ENCODE measurements at regions not wholly inside any gene's neighbourhood (a gene's known extent, or its start where the extent isn't known, plus 50 kb on each side); places are given as distances from the start of the nearest gene placed in this dataset.
"Not testable (repeated sequence)": the region's sequence is repeated elsewhere in the genome, so short reads cannot be mapped to it uniquely, and the experiment has no call there.

GRCh38 chr1:18571275-18571674, 59.4 kb upstream of the PAX7 start:
- POLR2A ChIA-PET = no interaction called here
- no peak for ATAC-seq (ENCODE audit: low read depth)
- Mint-ChIP-seq H3K4me3 (no peak overlapping the region), H3K27ac (no peak overlapping the region), H3K27me3 (peaks cover under 1% of the 10 kb centered on the region), H3K4me1 (peaks cover 4% of the 10 kb centered on the region), H3K36me3 (no peaks in the 10 kb centered on the region), H3K9me3 (no peaks in the 10 kb centered on the region)
- DNase-seq = no peak

- Mint-ChIP-seq H3K36me3 (no peaks in the 10 kb centered on the region), H3K27me3 (peaks cover 2% of the 10 kb centered on the region), H3K9me3 (no peaks in the 10 kb centered on the region), H3K4me3 (no peak overlapping the region), H3K4me1 (peaks cover 4% of the 10 kb centered on the region), H3K27ac (no peak overlapping the region)
- POLR2A ChIA-PET = no interaction called here
- no peak for DNase-seq
- ATAC-seq (ENCODE audit: low read depth) = no peak
Observed at GRCh38 chr1:18572022-18572880, 58.4 kb upstream of the PAX7 start.

GRCh38 chr1:18573170-18573569, 57.5 kb upstream of the PAX7 start:
- H3K4me1 Mint-ChIP-seq = peaks cover 4% of the 10 kb centered on the region
- H3K9me3 Mint-ChIP-seq = no peaks in the 10 kb centered on the region
- no peak overlapping the region for H3K27ac Mint-ChIP-seq
- DNase-seq = no peak
- H3K4me3 Mint-ChIP-seq = no peak overlapping the region
- POLR2A ChIA-PET = no interaction called here
- H3K36me3 Mint-ChIP-seq = no peaks in the 10 kb centered on the region
- H3K27me3 Mint-ChIP-seq = peaks cover 2% of the 10 kb centered on the region
- ATAC-seq (ENCODE audit: low read depth) = no peak

GRCh38 chr1:18574754-18575153, 55.9 kb upstream of the PAX7 start:
- DNase-seq (no peak), ATAC-seq (ENCODE audit: low read depth) (no peak)
- Mint-ChIP-seq H3K4me1 (peaks cover 4% of the 10 kb centered on the region), H3K27me3 (peaks cover 2% of the 10 kb centered on the region), H3K9me3 (no peaks in the 10 kb centered on the region), H3K36me3 (no peaks in the 10 kb centered on the region), H3K27ac (no peak overlapping the region), H3K4me3 (no peak overlapping the region)
- POLR2A ChIA-PET = interaction anchor here (0.7 kb wide), 1 partner anchor 43 kb away, joined by 4 read pairs; no protein-coding TSS in a partner anchor

- peaks cover 5% of the 10 kb centered on the region for H3K27me3 Mint-ChIP-seq
- peaks cover 4% of the 10 kb centered on the region for H3K4me1 Mint-ChIP-seq
- ATAC-seq (ENCODE audit: low read depth) (no peak), DNase-seq (peak; percentile 61)
- no peaks in the 10 kb centered on the region for H3K9me3 Mint-ChIP-seq
- POLR2A ChIA-PET = no interaction called here
- H3K4me3 Mint-ChIP-seq = no peak overlapping the region
- H3K27ac Mint-ChIP-seq = no peak overlapping the region
- H3K36me3 Mint-ChIP-seq = no peaks in the 10 kb centered on the region
Observed at GRCh38 chr1:18575620-18576019, 55.0 kb upstream of the PAX7 start.

- no peak overlapping the region for H3K4me3 Mint-ChIP-seq
- POLR2A ChIA-PET = no interaction called here
- peaks cover 3% of the 10 kb centered on the region for H3K4me1 Mint-ChIP-seq
- DNase-seq (no peak), ATAC-seq (ENCODE audit: low read depth) (no peak)
- no peaks in the 10 kb centered on the region for H3K9me3 Mint-ChIP-seq
- H3K36me3 Mint-ChIP-seq = no peaks in the 10 kb centered on the region
- H3K27me3 Mint-ChIP-seq = peaks cover 7% of the 10 kb centered on the region
- no peak overlapping the region for H3K27ac Mint-ChIP-seq
Observed at GRCh38 chr1:18578271-18578670, 52.4 kb upstream of the PAX7 start.

GRCh38 chr1:18579267-18579666, 51.4 kb upstream of the PAX7 start:
- H3K9me3 Mint-ChIP-seq; H3K27ac Mint-ChIP-seq; ATAC-seq (ENCODE audit: low read depth); POLR2A ChIA-PET; H3K36me3 Mint-ChIP-seq; H3K27me3 Mint-ChIP-seq; DNase-seq; H3K4me1 Mint-ChIP-seq; H3K4me3 Mint-ChIP-seq: not testable (repeated sequence)

- Mint-ChIP-seq H3K27ac (no peak overlapping the region), H3K4me1 (no peaks in the 10 kb centered on the region), H3K27me3 (peaks cover 7% of the 10 kb centered on the region), H3K36me3 (no peaks in the 10 kb centered on the region), H3K9me3 (no peaks in the 10 kb centered on the region), H3K4me3 (no peak overlapping the region)
- POLR2A ChIA-PET = no interaction called here
- no peak for ATAC-seq (ENCODE audit: low read depth)
- no peak for DNase-seq
Observed at GRCh38 chr1:18580047-18580446, 50.6 kb upstream of the PAX7 start.

- H3K27ac Mint-ChIP-seq = no peak overlapping the region
- no peaks in the 10 kb centered on the region for H3K4me1 Mint-ChIP-seq
- peaks cover 7% of the 10 kb centered on the region for H3K27me3 Mint-ChIP-seq
- no peaks in the 10 kb centered on the region for H3K9me3 Mint-ChIP-seq
- no peaks in the 10 kb centered on the region for H3K36me3 Mint-ChIP-seq
- H3K4me3 Mint-ChIP-seq = no peak overlapping the region
- no peak for DNase-seq
- POLR2A ChIA-PET = no interaction called here
- no peak for ATAC-seq (ENCODE audit: low read depth)
Observed at GRCh38 chr1:18580691-18581419, 49.8 kb upstream of the PAX7 start.
